ENCODE measurements at regions not wholly inside any gene's neighbourhood (a gene's known extent, or its start where the extent isn't known, plus 50 kb on each side); places are given as distances from the start of the nearest gene placed in this dataset.
"Not testable (repeated sequence)": the region's sequence is repeated elsewhere in the genome, so short reads cannot be mapped to it uniquely, and the experiment has no call there.

DNA sequence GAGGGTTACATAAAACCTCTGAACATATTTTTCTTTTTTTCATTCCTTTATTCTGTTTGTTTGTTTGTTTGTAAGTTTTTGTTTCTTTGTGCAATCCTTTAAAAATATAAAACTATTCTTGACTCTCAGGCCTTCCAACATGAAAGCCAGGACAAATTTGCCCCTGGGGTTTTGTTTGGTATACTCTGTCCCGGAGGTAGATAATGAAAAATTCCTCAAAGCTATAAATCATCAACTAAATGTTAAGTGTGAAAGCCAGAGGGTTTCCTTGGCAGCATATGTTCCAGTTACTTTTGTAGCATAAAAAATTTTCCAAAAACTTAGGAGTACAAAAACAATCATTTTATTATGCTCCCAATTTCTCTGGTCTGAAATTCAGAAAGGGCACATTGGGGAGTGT is 1084.3 kb upstream of the GJE1 start:
- TF ChIP-seq, protein P1, sequence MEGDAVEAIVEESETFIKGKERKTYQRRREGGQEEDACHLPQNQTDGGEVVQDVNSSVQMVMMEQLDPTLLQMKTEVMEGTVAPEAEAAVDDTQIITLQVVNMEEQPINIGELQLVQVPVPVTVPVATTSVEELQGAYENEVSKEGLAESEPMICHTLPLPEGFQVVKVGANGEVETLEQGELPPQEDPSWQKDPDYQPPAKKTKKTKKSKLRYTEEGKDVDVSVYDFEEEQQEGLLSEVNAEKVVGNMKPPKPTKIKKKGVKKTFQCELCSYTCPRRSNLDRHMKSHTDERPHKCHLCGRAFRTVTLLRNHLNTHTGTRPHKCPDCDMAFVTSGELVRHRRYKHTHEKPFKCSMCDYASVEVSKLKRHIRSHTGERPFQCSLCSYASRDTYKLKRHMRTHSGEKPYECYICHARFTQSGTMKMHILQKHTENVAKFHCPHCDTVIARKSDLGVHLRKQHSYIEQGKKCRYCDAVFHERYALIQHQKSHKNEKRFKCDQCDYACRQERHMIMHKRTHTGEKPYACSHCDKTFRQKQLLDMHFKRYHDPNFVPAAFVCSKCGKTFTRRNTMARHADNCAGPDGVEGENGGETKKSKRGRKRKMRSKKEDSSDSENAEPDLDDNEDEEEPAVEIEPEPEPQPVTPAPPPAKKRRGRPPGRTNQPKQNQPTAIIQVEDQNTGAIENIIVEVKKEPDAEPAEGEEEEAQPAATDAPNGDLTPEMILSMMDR (IDR thresholded peaks at IDR 0.05; ENCODE audit: borderline replicate concordance) = no peak
- Histone ChIP-seq H3K27me3 (ENCODE audit: low read depth) (no peaks in the 10 kb centered on the region), H3K9me3 (replicated peaks) (peaks cover 18% of the 10 kb centered on the region), H3K4me3 (no peak overlapping the region), H3K36me3 (no peaks in the 10 kb centered on the region), H3K4me1 (peaks cover 7% of the 10 kb centered on the region), H3K27ac (replicated peaks) (no peak overlapping the region)
- no peak for DNase-seq
- intact Hi-C loops (cut with micrococcal nuclease) = no loop called here

DNA sequence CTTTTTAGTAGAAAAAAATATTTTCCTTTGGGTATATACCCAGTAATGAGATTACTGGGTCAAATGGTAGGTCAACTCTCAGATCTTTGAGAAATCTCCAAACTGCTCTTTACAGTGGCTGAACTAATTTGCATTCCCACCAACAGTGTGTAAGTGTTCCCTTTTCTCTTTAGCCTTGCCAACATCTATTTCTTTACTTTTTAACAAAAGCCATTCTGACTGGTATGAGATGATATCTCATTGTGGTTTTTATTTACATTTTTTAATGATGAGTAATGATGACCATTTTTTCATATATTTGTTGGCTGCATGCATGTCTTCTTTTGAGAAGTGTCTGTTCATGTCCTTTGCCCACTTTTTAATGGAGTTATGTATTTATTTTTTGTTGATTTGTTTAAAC is 1086.2 kb upstream of the GJE1 start:
- H3K27ac ChIP-seq (replicated peaks); H3K4me3 ChIP-seq; DNase-seq; H3K27me3 ChIP-seq (ENCODE audit: low read depth); intact Hi-C loops (cut with micrococcal nuclease); H3K4me1 ChIP-seq; H3K36me3 ChIP-seq: not testable (repeated sequence)
- peaks cover 30% of the 10 kb centered on the region for H3K9me3 ChIP-seq (replicated peaks)

DNA sequence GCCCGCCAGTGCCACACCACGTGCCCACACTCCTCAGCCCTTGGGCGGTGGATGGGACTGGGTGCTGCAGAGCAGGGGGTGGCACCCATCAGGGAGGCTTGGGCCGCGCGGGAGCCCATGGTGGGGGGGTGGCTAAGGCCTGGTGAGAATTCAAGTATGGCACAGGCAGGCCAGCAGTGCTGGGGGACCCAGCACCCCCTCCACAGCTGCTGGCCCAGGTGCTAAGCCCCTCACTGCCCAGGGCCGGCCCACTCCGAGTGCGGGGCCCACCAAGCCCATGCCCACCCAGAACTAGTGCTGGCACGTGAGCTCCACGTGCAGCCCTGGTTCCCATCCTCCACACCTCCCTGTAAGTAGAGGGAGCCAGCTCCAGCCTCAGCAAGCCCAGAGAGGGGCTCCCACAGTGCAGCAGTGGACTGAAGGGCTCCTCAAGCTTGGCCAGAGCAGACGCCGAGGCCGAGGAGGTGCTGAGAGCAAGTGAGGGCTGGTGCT is 1091.1 kb upstream of the GJE1 start:
- DNase-seq = no peak

DNA sequence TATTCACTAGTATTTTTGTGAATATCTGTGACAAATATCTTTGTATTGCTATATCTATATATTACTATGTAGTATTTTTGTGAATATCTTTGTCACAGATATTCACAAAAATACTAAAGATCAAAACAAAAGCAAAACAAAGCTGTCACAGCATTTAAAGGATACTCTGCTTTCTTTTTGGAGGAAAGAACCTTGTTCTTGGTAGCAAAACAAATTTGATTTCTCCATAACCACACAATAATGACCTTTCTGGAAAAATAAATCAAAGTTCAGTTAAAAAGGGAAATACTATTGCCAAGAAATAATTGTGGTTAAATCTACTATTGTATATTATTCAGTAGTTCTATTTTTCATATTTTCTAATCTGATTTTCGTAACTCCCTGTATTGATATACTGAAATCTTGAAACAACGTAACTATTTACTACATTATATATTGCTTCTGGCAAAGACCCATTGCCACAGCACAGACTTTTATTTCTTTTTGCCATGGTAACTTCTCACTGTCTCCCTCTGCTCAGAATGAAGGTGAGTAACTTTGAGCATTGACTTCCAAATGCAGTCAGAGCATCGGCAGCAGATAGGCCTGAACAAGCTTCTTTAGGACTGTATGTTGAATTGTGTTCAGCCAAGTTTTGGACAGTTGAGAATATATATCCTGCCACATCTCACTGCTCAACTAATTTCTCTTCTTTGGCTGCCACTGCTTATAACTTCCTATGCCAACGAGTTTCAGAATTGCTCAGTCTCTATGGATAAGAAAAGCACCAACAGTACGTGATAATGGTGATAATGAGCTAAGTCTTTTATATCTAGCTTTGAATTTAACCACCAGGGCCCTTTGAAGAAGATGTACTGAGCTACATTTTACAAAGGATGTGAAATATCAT is 1097.2 kb upstream of the GJE1 start:
- DNase-seq = no peak
- Histone ChIP-seq H3K36me3 (no peaks in the 10 kb centered on the region), H3K9me3 (replicated peaks) (peaks cover under 1% of the 10 kb centered on the region), H3K4me3 (no peak overlapping the region), H3K27me3 (ENCODE audit: low read depth) (no peaks in the 10 kb centered on the region), H3K4me1 (no peaks in the 10 kb centered on the region), H3K27ac (replicated peaks) (no peak overlapping the region)
- intact Hi-C loops (cut with micrococcal nuclease) = no loop called here
- TF ChIP-seq, protein P1 (IDR thresholded peaks at IDR 0.05; ENCODE audit: borderline replicate concordance) = no peak

More for the DNA sequence above, 1091.1 kb upstream of the GJE1 start:
- Histone ChIP-seq H3K4me1 (no peaks in the 10 kb centered on the region), H3K27ac (replicated peaks) (no peak overlapping the region), H3K4me3 (no peak overlapping the region), H3K9me3 (replicated peaks) (peaks cover 27% of the 10 kb centered on the region), H3K36me3 (no peaks in the 10 kb centered on the region), H3K27me3 (ENCODE audit: low read depth) (no peaks in the 10 kb centered on the region)
- TF ChIP-seq, protein P1 (IDR thresholded peaks at IDR 0.05; ENCODE audit: borderline replicate concordance) = no peak
- intact Hi-C loops (cut with micrococcal nuclease) = no loop called here

DNA sequence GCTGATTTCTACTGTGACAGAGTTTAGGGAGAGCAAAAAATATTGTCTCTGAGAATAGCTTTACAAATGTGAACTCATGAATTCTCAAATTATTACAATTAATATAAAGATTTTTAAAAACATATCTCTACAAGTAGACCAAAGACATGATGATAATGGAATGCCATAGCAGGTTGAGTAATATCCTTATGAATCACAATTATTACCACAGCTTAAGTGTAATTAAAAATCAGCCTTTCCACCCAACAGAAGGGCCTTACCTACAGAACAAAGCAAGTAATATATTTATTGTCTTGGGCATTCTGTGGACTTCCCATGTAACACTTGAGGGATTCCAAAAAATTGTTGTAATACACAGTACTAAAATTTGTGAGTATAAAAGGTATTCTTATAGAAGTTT is 1099.6 kb upstream of the GJE1 start:
- TF ChIP-seq, protein P1 (IDR thresholded peaks at IDR 0.05; ENCODE audit: borderline replicate concordance) = no peak
- no peaks in the 10 kb centered on the region for H3K9me3 ChIP-seq (replicated peaks)
- no peaks in the 10 kb centered on the region for H3K27me3 ChIP-seq (ENCODE audit: low read depth)
- no peaks in the 10 kb centered on the region for H3K4me1 ChIP-seq
- intact Hi-C loops (cut with micrococcal nuclease) = no loop called here
- no peak overlapping the region for H3K27ac ChIP-seq (replicated peaks)
- H3K4me3 ChIP-seq = no peak overlapping the region
- no peaks in the 10 kb centered on the region for H3K36me3 ChIP-seq
- no peak for DNase-seq

DNA sequence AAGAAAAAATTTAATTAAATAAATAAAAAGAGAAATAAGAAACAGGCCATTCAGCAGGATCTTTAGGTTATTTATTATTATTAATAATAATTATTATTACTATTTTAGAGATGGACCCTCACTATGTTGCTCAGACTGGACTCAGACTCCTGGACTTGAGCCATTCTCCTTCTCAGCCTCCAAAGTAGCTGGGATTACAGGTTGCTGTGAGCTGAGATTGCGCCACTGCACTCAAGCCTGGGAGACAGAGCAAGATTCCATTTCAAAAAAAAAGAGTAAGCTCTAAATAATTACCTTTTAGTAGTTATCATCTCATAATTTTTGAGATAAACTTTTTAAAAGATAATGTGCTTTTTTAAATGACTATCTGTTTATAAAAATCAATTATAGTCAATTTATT is 1102.8 kb upstream of the GJE1 start:
- Histone ChIP-seq H3K9me3 (replicated peaks) (no peaks in the 10 kb centered on the region), H3K36me3 (no peaks in the 10 kb centered on the region), H3K27ac (replicated peaks) (no peak overlapping the region), H3K27me3 (ENCODE audit: low read depth) (no peaks in the 10 kb centered on the region), H3K4me3 (no peak overlapping the region), H3K4me1 (no peaks in the 10 kb centered on the region)
- intact Hi-C loops (cut with micrococcal nuclease) = no loop called here
- TF ChIP-seq, protein P1 (IDR thresholded peaks at IDR 0.05; ENCODE audit: borderline replicate concordance) = no peak
- no peak for DNase-seq
